Activated naive CD8-positive, alpha-beta T cell treated with anti-CD3 and anti-CD28 coated beads, Interleukin-2, amount 10 ng/mL, durations not matched to agents 7 days and 5 days (primary cell): ENCODE measurements at regions not wholly inside any gene's neighbourhood (a gene's known extent, or its start where the extent isn't known, plus 50 kb on each side); places are given as distances from the start of the nearest gene placed in this dataset.

Experiments
- ATAC-seq: fragments of 150-1000 bp; cut with Tn5 transposase; one replicate; pipeline ENCODE4 v1.10.0; 2021; ENCODE audit warnings: low read depth, moderate library complexity
- POLR2A ChIA-PET: fragments of 350-600 bp; sonication (Branson Sonifier 250); formaldehyde crosslinking; loops from one replicate; lab custom pipeline; 2021; ENCODE audit warnings: antibody characterized with exemption; lab: Charles Lee
- DNase-seq: peaks from one replicate; pipeline ENCODE4 v3.0.0; 2021
- H3K27ac Mint-ChIP-seq: one replicate; pipeline ENCODE4 v1.8.0; 2022; ENCODE audit warnings: mild to moderate bottlenecking, mixed read lengths
- H3K27me3 Mint-ChIP-seq: one replicate; pipeline ENCODE4 v1.8.0; 2022; ENCODE audit warnings: mild to moderate bottlenecking, moderate library complexity, mixed read lengths
- H3K36me3 Mint-ChIP-seq: one replicate; pipeline ENCODE4 v1.8.0; 2021; ENCODE audit warnings: mild to moderate bottlenecking, mixed read lengths
- H3K4me1 Mint-ChIP-seq: one replicate; pipeline ENCODE4 v1.8.0; 2021; ENCODE audit warnings: mixed read lengths
- H3K4me3 Mint-ChIP-seq: one replicate; pipeline ENCODE4 v1.8.0; 2022; ENCODE audit warnings: mild to moderate bottlenecking, moderate library complexity, mixed read lengths
- H3K9me3 Mint-ChIP-seq: one replicate; pipeline ENCODE4 v1.8.0; 2021; ENCODE audit warnings: mixed read lengths

- DNase-seq (no peak), ATAC-seq (no peak)
- H3K9me3 Mint-ChIP-seq = peaks cover 2% of the 10 kb centered on the region
- no peak overlapping the region for H3K27ac Mint-ChIP-seq
- H3K36me3 Mint-ChIP-seq = no peaks in the 10 kb centered on the region
- H3K4me3 Mint-ChIP-seq = no peak overlapping the region
- H3K4me1 Mint-ChIP-seq = no peaks in the 10 kb centered on the region
- peaks cover 6% of the 10 kb centered on the region for H3K27me3 Mint-ChIP-seq
- POLR2A ChIA-PET = no interaction called here
Observed at GRCh38 chr9:88690628-88691027, 155.7 kb downstream of the NXNL2 start.

GRCh38 chr9:88691091-88691490, 156.1 kb downstream of the NXNL2 start:
- Mint-ChIP-seq H3K4me3 (no peak overlapping the region), H3K4me1 (no peaks in the 10 kb centered on the region), H3K27ac (no peak overlapping the region), H3K9me3 (peaks cover 2% of the 10 kb centered on the region), H3K27me3 (peaks cover 6% of the 10 kb centered on the region), H3K36me3 (no peaks in the 10 kb centered on the region)
- no peak for DNase-seq
- POLR2A ChIA-PET = no interaction called here
- no peak for ATAC-seq

- Mint-ChIP-seq H3K27ac (no peak overlapping the region), H3K4me1 (no peaks in the 10 kb centered on the region), H3K27me3 (peaks cover 6% of the 10 kb centered on the region), H3K9me3 (peaks cover 2% of the 10 kb centered on the region), H3K36me3 (no peaks in the 10 kb centered on the region), H3K4me3 (no peak overlapping the region)
- DNase-seq (no peak), ATAC-seq (no peak)
- POLR2A ChIA-PET = no interaction called here
Observed at GRCh38 chr9:88691811-88692210, 156.8 kb downstream of the NXNL2 start.

- H3K36me3 Mint-ChIP-seq = no peaks in the 10 kb centered on the region
Observed at GRCh38 chr9:88692827-88693226, 157.8 kb downstream of the NXNL2 start.

GRCh38 chr9:88694625-88695024, 159.6 kb downstream of the NXNL2 start:
- DNase-seq (no peak), ATAC-seq (no peak)
- Mint-ChIP-seq H3K9me3 (peaks cover 2% of the 10 kb centered on the region), H3K4me3 (no peak overlapping the region), H3K27me3 (peaks cover 5% of the 10 kb centered on the region), H3K27ac (no peak overlapping the region), H3K36me3 (no peaks in the 10 kb centered on the region), H3K4me1 (no peaks in the 10 kb centered on the region)
- POLR2A ChIA-PET = no interaction called here

More at GRCh38 chr9:88692827-88693226, 157.8 kb downstream of the NXNL2 start:
- H3K9me3 Mint-ChIP-seq = peaks cover 2% of the 10 kb centered on the region
- DNase-seq (no peak), ATAC-seq (no peak)
- no peak overlapping the region for H3K27ac Mint-ChIP-seq
- no peak overlapping the region for H3K4me3 Mint-ChIP-seq
- peaks cover 6% of the 10 kb centered on the region for H3K27me3 Mint-ChIP-seq
- no peaks in the 10 kb centered on the region for H3K4me1 Mint-ChIP-seq
- POLR2A ChIA-PET = no interaction called here

GRCh38 chr9:88696501-88696900, 161.5 kb downstream of the NXNL2 start:
- ATAC-seq (no peak), DNase-seq (no peak)
- H3K4me1 Mint-ChIP-seq = no peaks in the 10 kb centered on the region
- H3K27ac Mint-ChIP-seq = no peak overlapping the region
- POLR2A ChIA-PET = no interaction called here
- H3K4me3 Mint-ChIP-seq = no peak overlapping the region
- H3K9me3 Mint-ChIP-seq = peaks cover 2% of the 10 kb centered on the region
- no peaks in the 10 kb centered on the region for H3K36me3 Mint-ChIP-seq
- H3K27me3 Mint-ChIP-seq = peaks cover 5% of the 10 kb centered on the region

GRCh38 chr9:88697764-88698432, 162.9 kb downstream of the NXNL2 start:
- ATAC-seq (no peak), DNase-seq (no peak)
- Mint-ChIP-seq H3K27ac (no peak overlapping the region), H3K36me3 (no peaks in the 10 kb centered on the region), H3K27me3 (peaks cover 5% of the 10 kb centered on the region), H3K4me1 (no peaks in the 10 kb centered on the region), H3K9me3 (peaks cover 2% of the 10 kb centered on the region), H3K4me3 (no peak overlapping the region)
- POLR2A ChIA-PET = no interaction called here

GRCh38 chr9:88702985-88703384, 168.0 kb downstream of the NXNL2 start:
- Mint-ChIP-seq H3K4me3 (no peak overlapping the region), H3K4me1 (no peaks in the 10 kb centered on the region), H3K27me3 (peaks cover 2% of the 10 kb centered on the region), H3K36me3 (no peaks in the 10 kb centered on the region), H3K27ac (no peak overlapping the region), H3K9me3 (no peaks in the 10 kb centered on the region)
- ATAC-seq (no peak), DNase-seq (no peak)
- POLR2A ChIA-PET = no interaction called here

GRCh38 chr9:88706193-88707113, 171.5 kb downstream of the NXNL2 start:
- Mint-ChIP-seq H3K4me3 (no peak overlapping the region), H3K36me3 (no peaks in the 10 kb centered on the region), H3K27me3 (no peaks in the 10 kb centered on the region), H3K9me3 (no peaks in the 10 kb centered on the region), H3K4me1 (no peaks in the 10 kb centered on the region), H3K27ac (no peak overlapping the region)
- ATAC-seq (no peak), DNase-seq (no peak)
- POLR2A ChIA-PET = no interaction called here

GRCh38 chr9:88710449-88710848, 175.5 kb downstream of the NXNL2 start:
- no peak for DNase-seq
- no peaks in the 10 kb centered on the region for H3K4me1 Mint-ChIP-seq
- H3K27me3 Mint-ChIP-seq = peaks cover 3% of the 10 kb centered on the region
- H3K9me3 Mint-ChIP-seq = peaks cover 1% of the 10 kb centered on the region
- no peak for ATAC-seq
- no peaks in the 10 kb centered on the region for H3K36me3 Mint-ChIP-seq
- POLR2A ChIA-PET = no interaction called here
- H3K4me3 Mint-ChIP-seq = no peak overlapping the region
- no peak overlapping the region for H3K27ac Mint-ChIP-seq

GRCh38 chr9:88711719-88712118, 176.7 kb downstream of the NXNL2 start:
- Mint-ChIP-seq H3K4me3 (no peak overlapping the region), H3K27ac (no peak overlapping the region), H3K36me3 (no peaks in the 10 kb centered on the region), H3K4me1 (no peaks in the 10 kb centered on the region), H3K9me3 (peaks cover 1% of the 10 kb centered on the region), H3K27me3 (peaks cover 4% of the 10 kb centered on the region)
- DNase-seq = no peak
- POLR2A ChIA-PET = no interaction called here
- ATAC-seq = no peak

- Mint-ChIP-seq H3K27ac (no peak overlapping the region), H3K36me3 (no peaks in the 10 kb centered on the region), H3K4me3 (no peak overlapping the region), H3K27me3 (peaks cover 7% of the 10 kb centered on the region), H3K4me1 (no peaks in the 10 kb centered on the region), H3K9me3 (peaks cover 1% of the 10 kb centered on the region)
- ATAC-seq (no peak), DNase-seq (no peak)
- POLR2A ChIA-PET = no interaction called here
Observed at GRCh38 chr9:88712484-88712883, 177.5 kb downstream of the NXNL2 start.

- POLR2A ChIA-PET = no interaction called here
- Mint-ChIP-seq H3K36me3 (no peaks in the 10 kb centered on the region), H3K4me1 (no peaks in the 10 kb centered on the region), H3K27me3 (peaks cover 10% of the 10 kb centered on the region), H3K27ac (no peak overlapping the region), H3K4me3 (no peak overlapping the region), H3K9me3 (peaks cover 1% of the 10 kb centered on the region)
- DNase-seq (no peak), ATAC-seq (no peak)
Observed at GRCh38 chr9:88713010-88713409, 178.0 kb downstream of the NXNL2 start.
